ENCODE measurements at regions not wholly inside any gene's neighbourhood (a gene's known extent, or its start where the extent isn't known, plus 50 kb on each side); places are given as distances from the start of the nearest gene placed in this dataset.

- no TSS peak for BruUV-seq (replicated peaks)
- H3K27me3 Mint-ChIP-seq (ENCODE audit: unreplicated experiment): peaks cover 74% of the 10 kb centered on the region
- H3K4me1 Mint-ChIP-seq (ENCODE audit: low read depth, unreplicated experiment): no peaks in the 10 kb centered on the region
- no peak for DNase-seq
- CTCF ChIA-PET: no interaction called here
- no peaks in the 10 kb centered on the region for H3K36me3 Mint-ChIP-seq (ENCODE audit: insufficient read depth, unreplicated experiment)
- TF ChIP-seq, protein P1, sequence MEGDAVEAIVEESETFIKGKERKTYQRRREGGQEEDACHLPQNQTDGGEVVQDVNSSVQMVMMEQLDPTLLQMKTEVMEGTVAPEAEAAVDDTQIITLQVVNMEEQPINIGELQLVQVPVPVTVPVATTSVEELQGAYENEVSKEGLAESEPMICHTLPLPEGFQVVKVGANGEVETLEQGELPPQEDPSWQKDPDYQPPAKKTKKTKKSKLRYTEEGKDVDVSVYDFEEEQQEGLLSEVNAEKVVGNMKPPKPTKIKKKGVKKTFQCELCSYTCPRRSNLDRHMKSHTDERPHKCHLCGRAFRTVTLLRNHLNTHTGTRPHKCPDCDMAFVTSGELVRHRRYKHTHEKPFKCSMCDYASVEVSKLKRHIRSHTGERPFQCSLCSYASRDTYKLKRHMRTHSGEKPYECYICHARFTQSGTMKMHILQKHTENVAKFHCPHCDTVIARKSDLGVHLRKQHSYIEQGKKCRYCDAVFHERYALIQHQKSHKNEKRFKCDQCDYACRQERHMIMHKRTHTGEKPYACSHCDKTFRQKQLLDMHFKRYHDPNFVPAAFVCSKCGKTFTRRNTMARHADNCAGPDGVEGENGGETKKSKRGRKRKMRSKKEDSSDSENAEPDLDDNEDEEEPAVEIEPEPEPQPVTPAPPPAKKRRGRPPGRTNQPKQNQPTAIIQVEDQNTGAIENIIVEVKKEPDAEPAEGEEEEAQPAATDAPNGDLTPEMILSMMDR (IDR thresholded peaks at IDR 0.05; ENCODE audit: unreplicated experiment): no peak
- intact Hi-C loops (cut with micrococcal nuclease; ENCODE audit: unreplicated experiment): no loop called here
- H3K9me3 Mint-ChIP-seq (ENCODE audit: low read depth, unreplicated experiment): no peaks in the 10 kb centered on the region
- no peak overlapping the region for H3K4me3 Mint-ChIP-seq (ENCODE audit: low read depth, unreplicated experiment)
- H3K27ac Mint-ChIP-seq (ENCODE audit: unreplicated experiment): no peak overlapping the region
These were observed 56.8 kb upstream of the KCNA1 start for GRCh38 chr12:4852911-4853310.

- Mint-ChIP-seq H3K36me3 (ENCODE audit: insufficient read depth, unreplicated experiment) (no peaks in the 10 kb centered on the region), H3K27ac (ENCODE audit: unreplicated experiment) (no peak overlapping the region), H3K4me1 (ENCODE audit: low read depth, unreplicated experiment) (no peaks in the 10 kb centered on the region), H3K27me3 (ENCODE audit: unreplicated experiment) (peaks cover 88% of the 10 kb centered on the region), H3K4me3 (ENCODE audit: low read depth, unreplicated experiment) (no peak overlapping the region), H3K9me3 (ENCODE audit: low read depth, unreplicated experiment) (no peaks in the 10 kb centered on the region)
- TF ChIP-seq, protein P1 (IDR thresholded peaks at IDR 0.05; ENCODE audit: unreplicated experiment): peak; percentile 56
- no TSS peak for BruUV-seq (replicated peaks)
- intact Hi-C loops (cut with micrococcal nuclease; ENCODE audit: unreplicated experiment): loop anchor here (1.0 to 2.0 kb wide), 2 partner anchors 148 to 229 kb away; no protein-coding TSS in a partner anchor
- DNase-seq: peak; percentile 59
- CTCF ChIA-PET: interaction anchor here (0.6 to 1.6 kb wide), 6 partner anchors 9 to 145 kb away, joined by 3 to 10 read pairs (median 3); no protein-coding TSS in a partner anchor
These were observed 54.4 kb upstream of the KCNA1 start for GRCh38 chr12:4855121-4855924.

DNA sequence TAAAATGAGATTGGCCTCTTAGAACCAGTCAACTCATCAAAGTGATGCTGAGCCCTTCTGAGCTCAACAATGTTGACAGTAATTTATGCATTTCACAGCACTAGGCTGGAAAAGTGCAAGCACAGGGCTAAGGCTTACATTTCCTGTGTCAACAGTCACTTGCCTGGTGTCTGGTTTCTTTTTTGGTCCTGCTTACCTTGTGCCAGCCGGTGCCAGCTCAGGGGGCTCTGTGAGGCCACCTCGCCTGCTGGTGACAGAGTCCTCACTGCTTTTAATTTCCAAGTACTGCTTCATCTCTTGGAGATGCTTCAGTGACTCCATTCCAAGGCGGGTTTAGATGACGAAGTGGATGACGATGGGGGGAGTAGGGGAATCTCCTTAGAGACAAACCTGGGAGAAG, 53.1 kb upstream of the KCNA1 start:
- H3K27me3 Mint-ChIP-seq (ENCODE audit: unreplicated experiment): peaks cover 88% of the 10 kb centered on the region
- H3K9me3 Mint-ChIP-seq (ENCODE audit: low read depth, unreplicated experiment): no peaks in the 10 kb centered on the region

GRCh38 chr12:4857472-4858291, 52.0 kb upstream of the KCNA1 start:
- Mint-ChIP-seq H3K36me3 (ENCODE audit: insufficient read depth, unreplicated experiment) (no peaks in the 10 kb centered on the region), H3K27me3 (ENCODE audit: unreplicated experiment) (peaks cover 88% of the 10 kb centered on the region), H3K4me3 (ENCODE audit: low read depth, unreplicated experiment) (no peak overlapping the region), H3K27ac (ENCODE audit: unreplicated experiment) (no peak overlapping the region), H3K9me3 (ENCODE audit: low read depth, unreplicated experiment) (no peaks in the 10 kb centered on the region), H3K4me1 (ENCODE audit: low read depth, unreplicated experiment) (no peaks in the 10 kb centered on the region)
- peak; percentile 78 for DNase-seq
- intact Hi-C loops (cut with micrococcal nuclease; ENCODE audit: unreplicated experiment): no loop called here
- TF ChIP-seq, protein P1 (IDR thresholded peaks at IDR 0.05; ENCODE audit: unreplicated experiment): peak; percentile 69
- CTCF ChIA-PET: interaction anchor here (0.6 to 1.9 kb wide), 4 partner anchors 9 to 1437 kb away, joined by 3 to 9 read pairs (median 4); no protein-coding TSS in a partner anchor
- BruUV-seq (replicated peaks): no TSS peak

More for the DNA sequence above, 53.1 kb upstream of the KCNA1 start:
- Mint-ChIP-seq H3K4me1 (ENCODE audit: low read depth, unreplicated experiment) (no peaks in the 10 kb centered on the region), H3K36me3 (ENCODE audit: insufficient read depth, unreplicated experiment) (no peaks in the 10 kb centered on the region), H3K27ac (ENCODE audit: unreplicated experiment) (no peak overlapping the region), H3K4me3 (ENCODE audit: low read depth, unreplicated experiment) (no peak overlapping the region)
- DNase-seq: no peak
- CTCF ChIA-PET: interaction anchor here (1.6 to 1.9 kb wide), 2 partner anchors 8 to 143 kb away, joined by 3 to 9 read pairs; no protein-coding TSS in a partner anchor
- intact Hi-C loops (cut with micrococcal nuclease; ENCODE audit: unreplicated experiment): no loop called here
- no TSS peak for BruUV-seq (replicated peaks)
- TF ChIP-seq, protein P1 (IDR thresholded peaks at IDR 0.05; ENCODE audit: unreplicated experiment): no peak

Measured in Calu3 (cell line).